Endothelial cell of umbilical vein (primary cell): ENCODE measurements at regions not wholly inside any gene's neighbourhood (a gene's known extent, or its start where the extent isn't known, plus 50 kb on each side); places are given as distances from the start of the nearest gene placed in this dataset.
A peak's percentile ranks its signal among the peaks of the same experiment; 100 is the strongest.

ENCODE experiments used
- BruUV-seq: library from RNA; stranded (reverse); fragments of 400-500 nt; replicated peaks from 2 replicates; lab custom pipeline; 2021; lab: Mats Ljungman, UMichigan
- CTCF ChIA-PET: fragments of 300-600, 350-600 bp; sonication (Branson Sonifier 250); formaldehyde crosslinking; loops from one replicate; lab custom pipeline; 2021; ENCODE audit warnings: antibody characterized with exemption, inconsistent platforms; lab: Charles Lee
- POLR2A ChIA-PET: fragments of 300-600, 350-600 bp; sonication (Branson Sonifier 250); formaldehyde crosslinking; loops from one replicate; lab custom pipeline; 2021; ENCODE audit warnings: antibody characterized with exemption, inconsistent platforms; lab: Charles Lee
- DNase-seq: peaks from one replicate; pipeline ENCODE4 v3.0.0-alpha.2; 2011; ENCODE audit warnings: low read depth, low spot score
- FAIRE-seq: peaks from 2 replicates; lab custom pipeline; 2011; peaks lifted over from hg19 to GRCh38; lab: Jason Lieb, UNC
- H2AFZ ChIP-seq: 2 replicates; pipeline ENCODE4 v1.6.0; 2012; ENCODE audit warnings: low read depth, low read length, control low read depth, inconsistent platforms
- H3K27ac ChIP-seq: 2 replicates; pipeline ENCODE4 v1.5.1; 2011; ENCODE audit warnings: low read depth, mild to moderate bottlenecking, control low read depth, low read length, moderate library complexity; ENCODE audit not compliant: insufficient read depth
- H3K27me3 ChIP-seq, 2 experiments: 2 replicates each; pipeline versions ENCODE4 v1.6.0 to v1.6.1; 2011; ENCODE audit warnings: low read length in 2 of 2, mixed read lengths in 1 of 2; ENCODE audit not compliant: control insufficient read depth in 2 of 2, insufficient read depth in 2 of 2
- H3K36me3 ChIP-seq, 2 experiments: 2 replicates in 1 of 2; 3 replicates in 1 of 2; pipeline ENCODE4 v1.5.1; 2011; ENCODE audit warnings: low read length in 2 of 2, mild to moderate bottlenecking in 1 of 2, moderate library complexity in 1 of 2; ENCODE audit not compliant: control insufficient read depth in 2 of 2, insufficient read depth in 2 of 2; ENCODE audit errors: extremely low read depth in 1 of 2
- H3K4me1 ChIP-seq: 3 replicates; pipeline ENCODE4 v1.5.1; 2011; ENCODE audit warnings: mild to moderate bottlenecking, low read length; ENCODE audit not compliant: control insufficient read depth, insufficient read depth; ENCODE audit errors: extremely low read depth
- H3K4me2 ChIP-seq: 2 replicates; pipeline ENCODE4 v1.6.1; 2011; ENCODE audit warnings: low read length, control low read depth, mixed read lengths; ENCODE audit not compliant: insufficient read depth
- H3K4me3 ChIP-seq, 3 experiments: fragments of 200-600 bp in 1 of 3; sonication (generic), shearing (Covaris generic) in 1 of 3; replicated peaks in 1 of 3; 2 replicates each; pipeline ENCODE4 v1.5.1; 2011 to 2016; ENCODE audit warnings: control low read depth in 3 of 3, low read length in 3 of 3, mild to moderate bottlenecking in 2 of 3, inconsistent platforms in 1 of 3, low read depth in 1 of 3, moderate library complexity in 1 of 3; ENCODE audit not compliant: insufficient read depth in 1 of 3
- H3K79me2 ChIP-seq: 2 replicates; pipeline ENCODE4 v1.6.0; 2012; ENCODE audit warnings: low read length, inconsistent platforms; ENCODE audit not compliant: control insufficient read depth, insufficient read depth
- H3K9ac ChIP-seq: replicated peaks from 2 replicates; pipeline ENCODE3; 2011; ENCODE audit warnings: low read length, control low read depth; ENCODE audit not compliant: insufficient read depth; ENCODE audit errors: extremely low read depth
- H3K9me1 ChIP-seq: replicated peaks from 3 replicates; pipeline ENCODE4 v1.6.0; 2011; ENCODE audit warnings: mild to moderate bottlenecking, low read length; ENCODE audit not compliant: control insufficient read depth, insufficient read depth; ENCODE audit errors: extremely low read depth
- H3K9me3 ChIP-seq: replicated peaks from 2 replicates; pipeline ENCODE4 v1.5.1; 2012; ENCODE audit warnings: low read length, inconsistent platforms; ENCODE audit not compliant: control insufficient read depth, insufficient read depth
- H4K20me1 ChIP-seq: replicated peaks from 2 replicates; pipeline ENCODE3; 2011; ENCODE audit warnings: mild to moderate bottlenecking, low read length; ENCODE audit not compliant: control insufficient read depth, insufficient read depth; ENCODE audit errors: extremely low read depth
- EZH2 ChIP-seq: IDR thresholded peaks from 2 replicates; pipeline ENCODE4 v1.6.1; 2012; ENCODE audit warnings: borderline replicate concordance, low read depth, mild to moderate bottlenecking, moderate library complexity, low read length, inconsistent platforms; ENCODE audit not compliant: severe bottlenecking
- FOS ChIP-seq: IDR thresholded peaks from 2 replicates; pipeline ENCODE4 v1.6.1; 2011; ENCODE audit warnings: mild to moderate bottlenecking, low read length, moderate library complexity, borderline replicate concordance; ENCODE audit not compliant: insufficient read depth
- GATA2 ChIP-seq: IDR thresholded peaks from 2 replicates; pipeline ENCODE4 v1.7.0; 2011; ENCODE audit warnings: low read depth, mild to moderate bottlenecking, moderate library complexity, mixed read lengths, low read length; ENCODE audit not compliant: insufficient read length, insufficient read depth
- JUN ChIP-seq: IDR thresholded peaks from 2 replicates; pipeline ENCODE4 v1.6.1; 2011; ENCODE audit warnings: borderline replicate concordance, low read depth; ENCODE audit not compliant: insufficient read length, insufficient read depth
- MYC ChIP-seq: IDR thresholded peaks from one replicate; pipeline ENCODE4 v1.6.1; 2011; ENCODE audit warnings: mild to moderate bottlenecking, low read depth, low read length
- POLR2A ChIP-seq: IDR thresholded peaks from 2 replicates; pipeline ENCODE4 v1.6.1; 2012; ENCODE audit warnings: low read depth, mild to moderate bottlenecking, control low read depth, low read length
- POLR2AphosphoS5 ChIP-seq: IDR thresholded peaks from 2 replicates; pipeline ENCODE4 v1.6.1; 2012; ENCODE audit warnings: low read depth, mild to moderate bottlenecking, control low read depth, low read length, moderate library complexity; ENCODE audit not compliant: insufficient read depth
- dilution Hi-C: fragments of 300-500 bp; cut with MboI; formaldehyde crosslinking; loops from one replicate; pipeline ENCODE4 v1.15.0; 2019; ENCODE audit warnings: low sequenced_read_pairs; ENCODE audit not compliant: extremely low pct_ligation_motif_present
- intact Hi-C: fragments of 100-400 bp; cut with micrococcal nuclease; formaldehyde crosslinking; loops from one replicate; pipeline ENCODE4 v1.10.0; 2022
- TF ChIP-seq, protein P1 (sequence below): IDR thresholded peaks from 2 replicates; pipeline ENCODE4 v1.6.1; 2011; ENCODE audit not compliant: insufficient read depth, insufficient read length
- TF ChIP-seq, protein P2 (sequence below), 2 donors: IDR thresholded peaks; 1 replicate in 1 of 2; 2 replicates in 1 of 2; pipeline ENCODE4 v1.5.1; 2011; ENCODE audit warnings: low read length in 2 of 2, mild to moderate bottlenecking in 2 of 2, moderate library complexity in 2 of 2, control low read depth in 1 of 2, inconsistent platforms in 1 of 2, low read depth in 1 of 2; ENCODE audit not compliant: insufficient read depth in 1 of 2; ENCODE audit errors: extremely low read depth in 1 of 2

DNA sequence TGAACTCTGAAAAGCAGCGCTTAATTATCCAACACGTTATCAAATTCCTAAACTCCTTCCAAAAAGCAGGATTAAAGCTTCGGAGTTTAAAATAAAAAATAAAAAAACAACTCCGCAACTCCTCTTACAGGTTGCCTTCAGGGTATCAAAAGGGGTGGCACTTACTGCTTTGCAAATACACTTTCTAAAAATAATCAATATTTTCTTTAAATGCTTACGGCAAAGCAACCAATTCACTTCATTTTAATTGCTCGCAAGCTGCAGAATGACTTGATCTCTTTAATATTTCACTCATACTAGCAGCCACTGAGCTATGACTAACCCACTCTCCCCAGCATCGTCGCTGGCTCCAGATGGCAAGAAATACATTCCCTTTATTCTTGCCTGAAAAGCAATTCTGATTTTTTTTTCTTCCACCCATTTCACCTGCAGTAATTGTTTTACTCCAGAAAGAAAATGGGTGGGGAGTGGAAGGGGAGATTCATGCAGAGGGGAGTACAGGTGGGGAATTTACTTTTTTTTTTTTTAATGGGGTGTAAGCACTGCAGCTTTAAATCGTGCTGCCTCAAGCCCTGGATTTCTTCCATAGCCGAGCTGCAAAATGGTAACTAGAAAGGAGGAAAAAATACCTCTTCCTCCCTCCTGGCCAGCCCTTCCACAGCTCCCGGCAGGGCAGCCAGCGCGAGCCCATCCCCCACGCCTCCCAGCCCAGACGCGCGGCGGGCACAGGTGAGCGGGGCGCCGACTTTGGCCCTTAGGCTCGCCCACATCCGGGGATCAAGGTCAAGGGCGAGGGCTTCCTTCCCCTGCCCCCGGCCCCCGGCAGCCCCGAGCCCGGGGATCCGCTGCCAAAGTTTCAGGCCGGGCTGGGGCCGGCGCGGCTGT, 54.2 kb upstream of the FHIP2A start:
- H3K4me2 ChIP-seq, result peak overlapping the region; percentile 92
- peaks cover 0 to 4% of the 10 kb centered on the region in 2 experiments for H3K27me3 ChIP-seq
- H3K9ac ChIP-seq, result peak overlapping the region; percentile 33
- CTCF ChIA-PET, result interaction anchor here (0.7 to 1.7 kb wide), 9 partner anchors 9 to 295 kb away, joined by 3 to 8 read pairs (median 3); no protein-coding TSS in a partner anchor
- POLR2A ChIA-PET, result interaction anchor here (0.8 kb wide), 1 partner anchor 46 kb away, joined by 3 read pairs; no protein-coding TSS in a partner anchor
- H3K4me1 ChIP-seq, result peaks cover 15% of the 10 kb centered on the region
- no peaks in the 10 kb centered on the region for H4K20me1 ChIP-seq
- H3K27ac ChIP-seq, result no peak overlapping the region
- TF ChIP-seq GATA2 (no peak), POLR2A (no peak), MYC (no peak), FOS (no peak), EZH2 (no peak), JUN (no peak), POLR2AphosphoS5 (no peak)
- TF ChIP-seq, protein P1, sequence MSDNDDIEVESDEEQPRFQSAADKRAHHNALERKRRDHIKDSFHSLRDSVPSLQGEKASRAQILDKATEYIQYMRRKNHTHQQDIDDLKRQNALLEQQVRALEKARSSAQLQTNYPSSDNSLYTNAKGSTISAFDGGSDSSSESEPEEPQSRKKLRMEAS, result no peak
- TF ChIP-seq, protein P2, sequence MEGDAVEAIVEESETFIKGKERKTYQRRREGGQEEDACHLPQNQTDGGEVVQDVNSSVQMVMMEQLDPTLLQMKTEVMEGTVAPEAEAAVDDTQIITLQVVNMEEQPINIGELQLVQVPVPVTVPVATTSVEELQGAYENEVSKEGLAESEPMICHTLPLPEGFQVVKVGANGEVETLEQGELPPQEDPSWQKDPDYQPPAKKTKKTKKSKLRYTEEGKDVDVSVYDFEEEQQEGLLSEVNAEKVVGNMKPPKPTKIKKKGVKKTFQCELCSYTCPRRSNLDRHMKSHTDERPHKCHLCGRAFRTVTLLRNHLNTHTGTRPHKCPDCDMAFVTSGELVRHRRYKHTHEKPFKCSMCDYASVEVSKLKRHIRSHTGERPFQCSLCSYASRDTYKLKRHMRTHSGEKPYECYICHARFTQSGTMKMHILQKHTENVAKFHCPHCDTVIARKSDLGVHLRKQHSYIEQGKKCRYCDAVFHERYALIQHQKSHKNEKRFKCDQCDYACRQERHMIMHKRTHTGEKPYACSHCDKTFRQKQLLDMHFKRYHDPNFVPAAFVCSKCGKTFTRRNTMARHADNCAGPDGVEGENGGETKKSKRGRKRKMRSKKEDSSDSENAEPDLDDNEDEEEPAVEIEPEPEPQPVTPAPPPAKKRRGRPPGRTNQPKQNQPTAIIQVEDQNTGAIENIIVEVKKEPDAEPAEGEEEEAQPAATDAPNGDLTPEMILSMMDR (IDR thresholded peaks at IDR 0.05; ENCODE audit: extremely low read depth in 1 of 2, insufficient read depth in 1 of 2, low read depth in 1 of 2, low read length in 2 of 2), result no peak
- dilution Hi-C loops, result no loop called here
- H3K36me3 ChIP-seq, result no peaks in the 10 kb centered on the region
- no TSS peak for BruUV-seq
- peak; percentile 40 for FAIRE-seq
- H3K4me3 ChIP-seq, result peak overlapping the region; percentile 59 to 68 (median 62)
- intact Hi-C loops, result loop anchor here (1.0 kb wide), 1 partner anchor 52 kb away; no protein-coding TSS in a partner anchor
- H2AFZ ChIP-seq, result peak overlapping the region; percentile 65
- DNase-seq, result peak; percentile 65
- peaks cover 2% of the 10 kb centered on the region for H3K9me1 ChIP-seq
- no peaks in the 10 kb centered on the region for H3K79me2 ChIP-seq
- no peaks in the 10 kb centered on the region for H3K9me3 ChIP-seq
